Peyer's patch (tissue), 4 donors: ENCODE measurements at regions not wholly inside any gene's neighbourhood (a gene's known extent, or its start where the extent isn't known, plus 50 kb on each side); places are given as distances from the start of the nearest gene placed in this dataset.

Source experiments
- POLR2A ChIP-seq, 2 donors: fragments of 450-650 bp; IDR thresholded peaks; one replicate each; pipeline ENCODE4 v1.5.1; 2017; ENCODE audit warnings: antibody characterized with exemption in 2 of 2, mild to moderate bottlenecking in 2 of 2, moderate library complexity in 2 of 2
- TF ChIP-seq, protein P1 (sequence below), 6 experiments: fragments of 450-650 bp in 4 of 6; fragments of 200-600 bp in 2 of 6; sonication (generic) in 1 of 6; IDR thresholded peaks; one replicate each; pipeline ENCODE4 v1.5.1; 2017 to 2019; ENCODE audit warnings: antibody characterized with exemption in 6 of 6, mild to moderate bottlenecking in 3 of 6, moderate library complexity in 1 of 6

DNA sequence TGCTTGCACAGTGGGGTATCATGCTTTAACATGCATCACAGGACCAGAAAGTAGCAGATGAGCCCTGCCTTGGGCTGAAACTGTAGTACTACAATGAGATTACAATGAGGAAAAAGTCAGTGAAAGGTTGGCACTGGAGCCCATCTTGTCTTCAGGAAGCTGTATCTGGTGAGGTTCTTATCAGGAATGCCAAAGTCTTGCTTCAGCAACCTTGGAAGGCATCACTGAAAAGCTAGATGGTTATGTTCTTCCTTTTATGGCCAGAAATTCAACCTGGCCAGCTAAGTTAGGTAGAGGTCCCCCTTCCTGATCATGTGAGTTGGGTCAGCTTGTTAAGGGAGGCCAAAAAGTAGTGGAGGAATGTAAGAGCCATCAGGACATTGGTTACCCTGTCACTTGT, 254.0 kb upstream of the FAT3 start:
- TF ChIP-seq, protein P1, sequence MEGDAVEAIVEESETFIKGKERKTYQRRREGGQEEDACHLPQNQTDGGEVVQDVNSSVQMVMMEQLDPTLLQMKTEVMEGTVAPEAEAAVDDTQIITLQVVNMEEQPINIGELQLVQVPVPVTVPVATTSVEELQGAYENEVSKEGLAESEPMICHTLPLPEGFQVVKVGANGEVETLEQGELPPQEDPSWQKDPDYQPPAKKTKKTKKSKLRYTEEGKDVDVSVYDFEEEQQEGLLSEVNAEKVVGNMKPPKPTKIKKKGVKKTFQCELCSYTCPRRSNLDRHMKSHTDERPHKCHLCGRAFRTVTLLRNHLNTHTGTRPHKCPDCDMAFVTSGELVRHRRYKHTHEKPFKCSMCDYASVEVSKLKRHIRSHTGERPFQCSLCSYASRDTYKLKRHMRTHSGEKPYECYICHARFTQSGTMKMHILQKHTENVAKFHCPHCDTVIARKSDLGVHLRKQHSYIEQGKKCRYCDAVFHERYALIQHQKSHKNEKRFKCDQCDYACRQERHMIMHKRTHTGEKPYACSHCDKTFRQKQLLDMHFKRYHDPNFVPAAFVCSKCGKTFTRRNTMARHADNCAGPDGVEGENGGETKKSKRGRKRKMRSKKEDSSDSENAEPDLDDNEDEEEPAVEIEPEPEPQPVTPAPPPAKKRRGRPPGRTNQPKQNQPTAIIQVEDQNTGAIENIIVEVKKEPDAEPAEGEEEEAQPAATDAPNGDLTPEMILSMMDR (IDR thresholded peaks at IDR 0.05) = no peak
- no peak for TF ChIP-seq POLR2A (IDR thresholded peaks at IDR 0.05)
